Activated naive CD4-positive, alpha-beta T cell treated with anti-CD3 and anti-CD28 coated beads, Interleukin-2, amount 50 U/mL, for 24 hours (primary cell): ENCODE measurements at regions not wholly inside any gene's neighbourhood (a gene's known extent, or its start where the extent isn't known, plus 50 kb on each side); places are given as distances from the start of the nearest gene placed in this dataset.
A peak's percentile ranks its signal among the peaks of the same experiment; 100 is the strongest.
"Not testable (repeated sequence)": the region's sequence is repeated elsewhere in the genome, so short reads cannot be mapped to it uniquely, and the experiment has no call there.

Source experiments
- H3K27ac Mint-ChIP-seq: one replicate; pipeline ENCODE4 v1.8.0; 2021; ENCODE audit warnings: mild to moderate bottlenecking, mixed read lengths
- H3K27me3 Mint-ChIP-seq: one replicate; pipeline ENCODE4 v1.8.0; 2021; ENCODE audit warnings: mixed read lengths
- H3K36me3 Mint-ChIP-seq: one replicate; pipeline ENCODE4 v1.8.0; 2021; ENCODE audit warnings: mixed read lengths
- H3K4me1 Mint-ChIP-seq: one replicate; pipeline ENCODE4 v1.8.0; 2021; ENCODE audit warnings: mixed read lengths
- H3K4me3 Mint-ChIP-seq: one replicate; pipeline ENCODE4 v1.8.0; 2021; ENCODE audit warnings: mild to moderate bottlenecking, mixed read lengths
- H3K9me3 Mint-ChIP-seq: one replicate; pipeline ENCODE4 v1.8.0; 2021; ENCODE audit warnings: mixed read lengths

GRCh38 chr12:131587565-131587964 is 123.3 kb upstream of the SFSWAP start:
- no peak overlapping the region for H3K27ac Mint-ChIP-seq
- H3K4me1 Mint-ChIP-seq: no peaks in the 10 kb centered on the region
- H3K9me3 Mint-ChIP-seq: no peaks in the 10 kb centered on the region
- no peaks in the 10 kb centered on the region for H3K36me3 Mint-ChIP-seq
- no peaks in the 10 kb centered on the region for H3K27me3 Mint-ChIP-seq
- H3K4me3 Mint-ChIP-seq: no peak overlapping the region

- Mint-ChIP-seq H3K27me3 (no peaks in the 10 kb centered on the region), H3K27ac (no peak overlapping the region), H3K4me1 (peaks cover 7% of the 10 kb centered on the region), H3K36me3 (no peaks in the 10 kb centered on the region), H3K9me3 (no peaks in the 10 kb centered on the region), H3K4me3 (no peak overlapping the region)
Measured at GRCh38 chr12:131589221-131589897, 121.5 kb upstream of the SFSWAP start.

- Mint-ChIP-seq H3K27ac (no peak overlapping the region), H3K4me1 (peaks cover 7% of the 10 kb centered on the region), H3K9me3 (no peaks in the 10 kb centered on the region), H3K27me3 (no peaks in the 10 kb centered on the region), H3K4me3 (no peak overlapping the region), H3K36me3 (no peaks in the 10 kb centered on the region)
Measured at GRCh38 chr12:131589966-131590365, 120.9 kb upstream of the SFSWAP start.

- Mint-ChIP-seq H3K27ac (no peak overlapping the region), H3K4me3 (no peak overlapping the region)
Measured at GRCh38 chr12:131591136-131591535, 119.8 kb upstream of the SFSWAP start.

GRCh38 chr12:131591714-131592709 is 118.9 kb upstream of the SFSWAP start:
- no peak overlapping the region for H3K27ac Mint-ChIP-seq
- no peak overlapping the region for H3K4me3 Mint-ChIP-seq
- no peaks in the 10 kb centered on the region for H3K9me3 Mint-ChIP-seq
- peaks cover 7% of the 10 kb centered on the region for H3K4me1 Mint-ChIP-seq
- H3K27me3 Mint-ChIP-seq: no peaks in the 10 kb centered on the region
- H3K36me3 Mint-ChIP-seq: no peaks in the 10 kb centered on the region

More at GRCh38 chr12:131591136-131591535, 119.8 kb upstream of the SFSWAP start:
- Mint-ChIP-seq H3K9me3 (no peaks in the 10 kb centered on the region), H3K36me3 (no peaks in the 10 kb centered on the region), H3K4me1 (peaks cover 7% of the 10 kb centered on the region), H3K27me3 (no peaks in the 10 kb centered on the region)

- H3K4me1 Mint-ChIP-seq: peaks cover 7% of the 10 kb centered on the region
- no peak overlapping the region for H3K27ac Mint-ChIP-seq
- no peaks in the 10 kb centered on the region for H3K36me3 Mint-ChIP-seq
- no peaks in the 10 kb centered on the region for H3K27me3 Mint-ChIP-seq
- H3K9me3 Mint-ChIP-seq: no peaks in the 10 kb centered on the region
- no peak overlapping the region for H3K4me3 Mint-ChIP-seq
Measured at GRCh38 chr12:131592972-131593371, 117.9 kb upstream of the SFSWAP start.

- no peak overlapping the region for H3K27ac Mint-ChIP-seq
- no peaks in the 10 kb centered on the region for H3K36me3 Mint-ChIP-seq
- H3K4me3 Mint-ChIP-seq: no peak overlapping the region
- peaks cover 7% of the 10 kb centered on the region for H3K4me1 Mint-ChIP-seq
- no peaks in the 10 kb centered on the region for H3K27me3 Mint-ChIP-seq
- no peaks in the 10 kb centered on the region for H3K9me3 Mint-ChIP-seq
Measured at GRCh38 chr12:131593406-131593805, 117.5 kb upstream of the SFSWAP start.

- H3K27ac Mint-ChIP-seq: no peak overlapping the region
- no peaks in the 10 kb centered on the region for H3K9me3 Mint-ChIP-seq
- no peak overlapping the region for H3K4me3 Mint-ChIP-seq
- peaks cover 13% of the 10 kb centered on the region for H3K4me1 Mint-ChIP-seq
- no peaks in the 10 kb centered on the region for H3K36me3 Mint-ChIP-seq
- no peaks in the 10 kb centered on the region for H3K27me3 Mint-ChIP-seq
Measured at GRCh38 chr12:131596115-131596514, 114.8 kb upstream of the SFSWAP start.

GRCh38 chr12:131597333-131597732 is 113.6 kb upstream of the SFSWAP start:
- Mint-ChIP-seq H3K4me3 (no peak overlapping the region), H3K27me3 (no peaks in the 10 kb centered on the region), H3K36me3 (no peaks in the 10 kb centered on the region), H3K4me1 (peaks cover 15% of the 10 kb centered on the region), H3K9me3 (peaks cover 1% of the 10 kb centered on the region), H3K27ac (no peak overlapping the region)

- H3K27ac Mint-ChIP-seq: no peak overlapping the region
- peaks cover 5% of the 10 kb centered on the region for H3K36me3 Mint-ChIP-seq
- H3K27me3 Mint-ChIP-seq: no peaks in the 10 kb centered on the region
- peaks cover 21% of the 10 kb centered on the region for H3K4me1 Mint-ChIP-seq
- no peak overlapping the region for H3K4me3 Mint-ChIP-seq
- H3K9me3 Mint-ChIP-seq: peaks cover 8% of the 10 kb centered on the region
Measured at GRCh38 chr12:131598717-131599116, 112.2 kb upstream of the SFSWAP start.

GRCh38 chr12:131599190-131600159 is 111.4 kb upstream of the SFSWAP start:
- H3K27me3 Mint-ChIP-seq: no peaks in the 10 kb centered on the region
- peaks cover 8% of the 10 kb centered on the region for H3K9me3 Mint-ChIP-seq
- peaks cover 5% of the 10 kb centered on the region for H3K36me3 Mint-ChIP-seq
- H3K27ac Mint-ChIP-seq: peak overlapping the region; percentile 59
- peaks cover 29% of the 10 kb centered on the region for H3K4me1 Mint-ChIP-seq
- no peak overlapping the region for H3K4me3 Mint-ChIP-seq

GRCh38 chr12:131600160-131600532 is 110.7 kb upstream of the SFSWAP start:
- Mint-ChIP-seq H3K27ac (no peak overlapping the region), H3K4me1 (peaks cover 36% of the 10 kb centered on the region), H3K36me3 (peaks cover 5% of the 10 kb centered on the region), H3K4me3 (no peak overlapping the region), H3K9me3 (peaks cover 8% of the 10 kb centered on the region), H3K27me3 (no peaks in the 10 kb centered on the region)

- not testable (repeated sequence) for H3K36me3 Mint-ChIP-seq, H3K27ac Mint-ChIP-seq, H3K27me3 Mint-ChIP-seq, H3K9me3 Mint-ChIP-seq, H3K4me3 Mint-ChIP-seq
- peaks cover 48% of the 10 kb centered on the region for H3K4me1 Mint-ChIP-seq
Measured at GRCh38 chr12:131601499-131601898, 109.4 kb upstream of the SFSWAP start.

- H3K27me3 Mint-ChIP-seq: no peaks in the 10 kb centered on the region
- H3K4me1 Mint-ChIP-seq: peaks cover 60% of the 10 kb centered on the region
Measured at GRCh38 chr12:131603106-131603938, 107.6 kb upstream of the SFSWAP start.

More at GRCh38 chr12:131603106-131603938, 107.6 kb upstream of the SFSWAP start:
- Mint-ChIP-seq H3K27ac (peak overlapping the region; percentile 55), H3K9me3 (peaks cover 8% of the 10 kb centered on the region), H3K4me3 (peak overlapping the region; percentile 72), H3K36me3 (peaks cover 5% of the 10 kb centered on the region)
